Vagina (tissue), 2 donors: ENCODE measurements at regions not wholly inside any gene's neighbourhood (a gene's known extent, or its start where the extent isn't known, plus 50 kb on each side); places are given as distances from the start of the nearest gene placed in this dataset.
A peak's percentile ranks its signal among the peaks of the same experiment; 100 is the strongest.

Experiments used
- DNase-seq, 2 donors: peaks; one replicate each; pipeline ENCODE4 v3.0.0-alpha.2; 2017; ENCODE audit errors: extremely low spot score in 2 of 2
- H3K27ac ChIP-seq: fragments of 200-600 bp; sonication (generic); one replicate; pipeline ENCODE4 v1.5.1; 2019
- H3K27me3 ChIP-seq: fragments of 200-600 bp; sonication (generic); one replicate; pipeline ENCODE4 v1.5.1; 2019
- H3K36me3 ChIP-seq, 2 donors: fragments of 200-600 bp; sonication (generic); one replicate each; pipeline ENCODE4 v1.5.1; 2017 to 2019
- H3K4me1 ChIP-seq: fragments of 200-600 bp; sonication (generic); one replicate; pipeline ENCODE4 v1.5.1; 2019
- H3K4me3 ChIP-seq, 2 donors: fragments of 200-600 bp; sonication (generic); 1 replicate in 1 of 2; 2 replicates in 1 of 2; pipeline ENCODE4 v1.5.1; 2016 to 2019
- H3K9me3 ChIP-seq: fragments of 200-600 bp; sonication (generic); one replicate; pipeline ENCODE4 v1.5.1; 2019
- POLR2A ChIP-seq, 2 donors: fragments of 450-650 bp; IDR thresholded peaks; one replicate each; pipeline ENCODE4 v1.6.1; 2017; ENCODE audit warnings: antibody characterized with exemption in 2 of 2, mild to moderate bottlenecking in 2 of 2, moderate library complexity in 2 of 2
- POLR2AphosphoS5 ChIP-seq, 2 donors: sonication (generic); formaldehyde crosslinking; IDR thresholded peaks; one replicate each; pipeline ENCODE4 v1.9.0; 2017; ENCODE audit warnings: antibody characterized with exemption in 2 of 2, mild to moderate bottlenecking in 2 of 2, low read depth in 1 of 2; ENCODE audit not compliant: insufficient read depth in 1 of 2
- intact Hi-C: fragments of 100-400 bp; cut with DNase I; formaldehyde crosslinking; loops from one replicate; pipeline ENCODE4 v1.15.1; 2023
- TF ChIP-seq, protein P1 (sequence below), 3 experiments: fragments of 450-650 bp in 2 of 3; fragments of 200-600 bp in 1 of 3; sonication (generic) in 1 of 3; IDR thresholded peaks; one replicate each; pipeline ENCODE4 v1.5.1; 2017 to 2019; ENCODE audit warnings: antibody characterized with exemption in 3 of 3, mild to moderate bottlenecking in 2 of 3, moderate library complexity in 2 of 3

DNA sequence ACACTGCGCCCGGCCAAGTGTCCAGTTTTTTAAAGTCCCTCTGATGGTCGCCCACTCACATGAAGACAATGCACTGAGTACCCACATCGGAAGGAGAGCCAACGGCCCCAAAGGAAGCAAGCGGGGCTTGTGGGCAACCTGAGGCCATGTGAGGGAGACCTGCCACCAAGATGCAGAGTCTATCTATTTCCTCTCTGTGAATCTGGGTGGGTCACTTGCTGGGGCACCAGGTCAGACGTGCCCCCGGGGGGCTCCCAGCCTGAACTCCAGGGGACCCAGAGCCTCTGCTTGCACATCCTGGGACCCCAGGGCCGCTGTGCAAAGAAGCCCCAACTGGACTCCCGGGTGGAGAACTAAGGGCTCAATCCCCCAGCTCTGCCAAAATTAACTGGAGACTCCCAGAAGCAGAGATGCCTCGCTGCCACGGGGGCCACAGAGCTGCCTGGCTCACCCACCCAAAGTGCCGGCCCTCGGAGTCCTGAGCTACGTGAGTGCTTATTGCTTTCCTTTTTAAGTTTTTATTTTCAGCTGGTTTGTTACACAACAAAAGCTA lies 106.4 kb downstream of the BRD1 start:
- Histone ChIP-seq H3K4me1 (peaks cover 4% of the 10 kb centered on the region), H3K27ac (no peak overlapping the region), H3K27me3 (no peaks in the 10 kb centered on the region), H3K36me3 (no peaks in the 10 kb centered on the region), H3K4me3 (no peak overlapping the region), H3K9me3 (no peaks in the 10 kb centered on the region)
- TF ChIP-seq POLR2AphosphoS5 (IDR thresholded peaks at IDR 0.05; ENCODE audit: insufficient read depth in 1 of 2, low read depth in 1 of 2) (no peak), POLR2A (IDR thresholded peaks at IDR 0.05) (no peak)
- TF ChIP-seq, protein P1, sequence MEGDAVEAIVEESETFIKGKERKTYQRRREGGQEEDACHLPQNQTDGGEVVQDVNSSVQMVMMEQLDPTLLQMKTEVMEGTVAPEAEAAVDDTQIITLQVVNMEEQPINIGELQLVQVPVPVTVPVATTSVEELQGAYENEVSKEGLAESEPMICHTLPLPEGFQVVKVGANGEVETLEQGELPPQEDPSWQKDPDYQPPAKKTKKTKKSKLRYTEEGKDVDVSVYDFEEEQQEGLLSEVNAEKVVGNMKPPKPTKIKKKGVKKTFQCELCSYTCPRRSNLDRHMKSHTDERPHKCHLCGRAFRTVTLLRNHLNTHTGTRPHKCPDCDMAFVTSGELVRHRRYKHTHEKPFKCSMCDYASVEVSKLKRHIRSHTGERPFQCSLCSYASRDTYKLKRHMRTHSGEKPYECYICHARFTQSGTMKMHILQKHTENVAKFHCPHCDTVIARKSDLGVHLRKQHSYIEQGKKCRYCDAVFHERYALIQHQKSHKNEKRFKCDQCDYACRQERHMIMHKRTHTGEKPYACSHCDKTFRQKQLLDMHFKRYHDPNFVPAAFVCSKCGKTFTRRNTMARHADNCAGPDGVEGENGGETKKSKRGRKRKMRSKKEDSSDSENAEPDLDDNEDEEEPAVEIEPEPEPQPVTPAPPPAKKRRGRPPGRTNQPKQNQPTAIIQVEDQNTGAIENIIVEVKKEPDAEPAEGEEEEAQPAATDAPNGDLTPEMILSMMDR (IDR thresholded peaks at IDR 0.05), result no peak
- intact Hi-C loops, result no loop called here
- peak; percentile 62 to 88 for DNase-seq

DNA sequence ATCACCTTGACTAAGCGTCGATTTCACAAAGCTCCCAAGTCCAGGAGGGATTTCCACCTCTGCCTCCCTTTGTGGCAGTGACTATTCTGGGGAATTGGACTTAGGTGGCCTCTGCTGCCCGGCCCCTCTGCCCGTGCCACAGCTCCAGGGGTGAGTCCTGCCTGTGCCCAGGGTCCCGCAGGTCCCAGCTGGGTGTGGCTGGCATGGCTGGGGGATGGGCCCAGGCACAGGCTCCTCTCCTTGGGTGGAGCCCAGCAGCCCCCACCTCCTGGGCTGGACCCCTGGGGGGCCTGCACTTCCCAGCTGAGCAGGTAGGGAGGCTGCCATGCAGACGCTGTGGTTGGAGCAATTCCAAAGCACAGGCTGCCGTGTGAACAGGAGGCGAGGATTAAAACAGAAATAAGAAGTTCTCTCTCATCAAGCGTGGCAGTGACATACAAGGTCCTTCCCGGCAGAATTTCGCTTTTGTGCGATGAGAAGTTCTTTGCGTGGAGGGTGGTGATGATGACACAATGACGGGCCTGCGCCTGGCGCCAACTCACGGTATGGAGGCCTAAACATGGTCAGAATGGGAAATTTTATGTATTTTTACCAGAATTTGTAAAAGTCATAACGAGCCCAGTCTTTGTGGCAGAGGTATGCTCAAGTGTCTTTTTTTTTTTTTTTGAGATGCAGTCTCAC lies 107.3 kb downstream of the BRD1 start:
- Histone ChIP-seq H3K27ac (no peak overlapping the region), H3K36me3 (no peaks in the 10 kb centered on the region), H3K4me3 (no peak overlapping the region), H3K9me3 (no peaks in the 10 kb centered on the region), H3K4me1 (peaks cover 4% of the 10 kb centered on the region), H3K27me3 (no peaks in the 10 kb centered on the region)
- DNase-seq, result peak; percentile 55 to 60
- intact Hi-C loops, result no loop called here
- TF ChIP-seq, protein P1 (IDR thresholded peaks at IDR 0.05), result no peak
- TF ChIP-seq POLR2A (IDR thresholded peaks at IDR 0.05) (no peak), POLR2AphosphoS5 (IDR thresholded peaks at IDR 0.05; ENCODE audit: insufficient read depth in 1 of 2, low read depth in 1 of 2) (no peak)

DNA sequence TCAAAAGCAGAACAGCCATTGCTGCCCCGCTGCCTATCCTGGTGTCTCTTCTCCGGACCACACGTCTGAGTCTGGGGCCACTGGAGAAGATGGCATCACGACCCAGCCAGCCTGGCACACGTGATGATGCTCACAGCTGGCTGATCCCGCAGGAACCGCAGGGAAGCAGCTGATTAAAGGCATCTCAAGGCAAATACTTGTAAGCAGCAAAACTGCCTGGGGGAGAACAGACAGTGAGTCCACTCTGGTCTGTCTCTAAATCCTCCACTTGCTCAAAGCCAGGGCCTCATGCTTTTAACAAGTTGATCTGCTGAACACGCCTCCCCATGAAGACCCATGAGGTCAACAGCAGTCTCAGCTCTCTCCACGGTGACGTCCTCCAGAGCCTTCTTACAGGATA lies 108.6 kb downstream of the BRD1 start:
- peak in 1 of 2 donors; percentile 42 for DNase-seq
- Histone ChIP-seq H3K4me3 (no peak overlapping the region), H3K27ac (no peak overlapping the region), H3K4me1 (no peaks in the 10 kb centered on the region), H3K27me3 (no peaks in the 10 kb centered on the region), H3K36me3 (no peaks in the 10 kb centered on the region), H3K9me3 (no peaks in the 10 kb centered on the region)
- intact Hi-C loops, result no loop called here
- TF ChIP-seq POLR2A (IDR thresholded peaks at IDR 0.05), result no peak
- no peak for TF ChIP-seq POLR2AphosphoS5 (IDR thresholded peaks at IDR 0.05; ENCODE audit: insufficient read depth in 1 of 2, low read depth in 1 of 2)
- TF ChIP-seq, protein P1 (IDR thresholded peaks at IDR 0.05), result no peak

DNA sequence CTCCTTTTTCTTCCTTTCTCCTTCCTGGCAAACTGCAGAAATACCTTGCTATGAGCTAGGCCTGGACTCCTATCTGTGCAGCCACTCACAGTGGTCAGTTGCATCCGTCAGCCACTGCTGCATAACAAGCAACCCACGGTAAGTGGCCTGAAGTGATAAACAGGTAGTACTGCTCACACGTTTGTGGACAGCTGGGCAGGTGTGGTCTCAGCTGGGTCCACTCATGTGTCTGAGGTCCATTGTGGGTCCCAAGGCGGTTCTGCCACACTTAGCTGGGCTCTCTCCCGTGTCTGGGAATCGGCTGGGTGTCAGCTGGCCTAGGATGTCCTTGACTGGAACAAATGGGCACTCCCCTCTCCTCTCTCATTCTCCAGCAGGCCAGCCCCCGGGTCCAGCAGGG lies 109.3 kb downstream of the BRD1 start:
- intact Hi-C loops, result no loop called here
- H3K4me3 ChIP-seq, result no peak overlapping the region
- H3K36me3 ChIP-seq, result no peaks in the 10 kb centered on the region
- H3K9me3 ChIP-seq, result no peaks in the 10 kb centered on the region
- H3K27me3 ChIP-seq, result no peaks in the 10 kb centered on the region
- no peak overlapping the region for H3K27ac ChIP-seq
- DNase-seq, result no peak
- TF ChIP-seq POLR2A (IDR thresholded peaks at IDR 0.05) (no peak), POLR2AphosphoS5 (IDR thresholded peaks at IDR 0.05; ENCODE audit: insufficient read depth in 1 of 2, low read depth in 1 of 2) (no peak)
- TF ChIP-seq, protein P1 (IDR thresholded peaks at IDR 0.05), result no peak
- no peaks in the 10 kb centered on the region for H3K4me1 ChIP-seq

DNA sequence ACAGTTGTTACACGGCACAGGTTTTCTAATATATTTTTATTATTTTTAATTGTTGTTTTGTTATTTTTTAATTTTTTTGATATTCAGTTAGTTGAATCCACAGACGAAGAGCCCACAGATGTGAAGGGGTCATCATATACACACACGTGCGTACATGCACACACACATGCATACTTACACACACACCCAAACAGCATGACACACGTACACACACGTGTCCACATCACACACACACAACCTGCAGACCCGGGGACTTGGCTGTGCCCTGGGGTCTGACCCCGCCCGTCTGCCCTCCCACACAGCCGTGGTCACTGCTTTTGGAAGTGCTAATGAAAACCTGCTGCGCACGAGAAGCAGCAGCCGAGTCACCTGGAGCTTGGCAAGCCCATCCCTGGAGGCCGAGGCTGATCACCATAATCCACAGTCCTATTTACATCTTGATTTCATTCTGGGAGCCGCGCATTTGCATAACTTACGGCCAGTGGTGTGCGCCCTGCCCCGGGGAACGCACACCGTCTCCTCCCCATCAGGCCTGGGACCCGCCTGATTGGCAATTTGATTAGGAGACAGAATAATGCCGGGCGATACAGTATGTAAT lies 110.3 kb downstream of the BRD1 start:
- intact Hi-C loops, result no loop called here
- H3K4me1 ChIP-seq, result no peaks in the 10 kb centered on the region
- H3K27me3 ChIP-seq, result no peaks in the 10 kb centered on the region
- no peak for DNase-seq
- TF ChIP-seq, protein P1 (IDR thresholded peaks at IDR 0.05), result no peak
- TF ChIP-seq POLR2A (IDR thresholded peaks at IDR 0.05) (no peak), POLR2AphosphoS5 (IDR thresholded peaks at IDR 0.05; ENCODE audit: insufficient read depth in 1 of 2, low read depth in 1 of 2) (no peak)
- H3K4me3 ChIP-seq, result no peak overlapping the region
- H3K27ac ChIP-seq, result no peak overlapping the region
- no peaks in the 10 kb centered on the region for H3K36me3 ChIP-seq
- H3K9me3 ChIP-seq, result no peaks in the 10 kb centered on the region
